ENCODE measurements at regions not wholly inside any gene's neighbourhood (a gene's known extent, or its start where the extent isn't known, plus 50 kb on each side); places are given as distances from the start of the nearest gene placed in this dataset.

DNA sequence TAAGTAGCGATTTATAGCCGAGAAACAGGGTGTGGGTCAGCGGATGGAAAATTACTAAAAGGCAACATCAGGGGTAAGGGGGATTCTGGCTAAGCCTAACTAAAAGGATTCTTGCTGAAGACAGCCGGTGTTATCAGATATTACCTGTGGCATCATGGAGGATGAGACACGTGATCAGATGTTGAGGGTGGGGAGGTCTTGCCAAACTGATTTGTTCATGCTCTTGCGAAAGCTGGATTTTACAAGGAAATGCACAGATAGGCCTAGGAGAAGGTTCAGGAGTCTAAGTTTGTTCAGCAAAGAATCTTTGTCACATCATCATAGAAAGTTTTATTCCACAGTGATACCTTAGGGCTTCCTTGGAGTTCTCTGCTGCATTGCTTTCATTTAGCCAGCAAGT, 396.8 kb upstream of the TBL1XR1 start:
- no peak for DNase-seq (ENCODE audit: low read depth)
- TF ChIP-seq, protein P1, sequence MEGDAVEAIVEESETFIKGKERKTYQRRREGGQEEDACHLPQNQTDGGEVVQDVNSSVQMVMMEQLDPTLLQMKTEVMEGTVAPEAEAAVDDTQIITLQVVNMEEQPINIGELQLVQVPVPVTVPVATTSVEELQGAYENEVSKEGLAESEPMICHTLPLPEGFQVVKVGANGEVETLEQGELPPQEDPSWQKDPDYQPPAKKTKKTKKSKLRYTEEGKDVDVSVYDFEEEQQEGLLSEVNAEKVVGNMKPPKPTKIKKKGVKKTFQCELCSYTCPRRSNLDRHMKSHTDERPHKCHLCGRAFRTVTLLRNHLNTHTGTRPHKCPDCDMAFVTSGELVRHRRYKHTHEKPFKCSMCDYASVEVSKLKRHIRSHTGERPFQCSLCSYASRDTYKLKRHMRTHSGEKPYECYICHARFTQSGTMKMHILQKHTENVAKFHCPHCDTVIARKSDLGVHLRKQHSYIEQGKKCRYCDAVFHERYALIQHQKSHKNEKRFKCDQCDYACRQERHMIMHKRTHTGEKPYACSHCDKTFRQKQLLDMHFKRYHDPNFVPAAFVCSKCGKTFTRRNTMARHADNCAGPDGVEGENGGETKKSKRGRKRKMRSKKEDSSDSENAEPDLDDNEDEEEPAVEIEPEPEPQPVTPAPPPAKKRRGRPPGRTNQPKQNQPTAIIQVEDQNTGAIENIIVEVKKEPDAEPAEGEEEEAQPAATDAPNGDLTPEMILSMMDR (IDR thresholded peaks at IDR 0.05; ENCODE audit: low read length, missing control alignments), result no peak
- no peak overlapping the region for H3K4me3 ChIP-seq (replicated peaks; ENCODE audit: low read depth, low read length)

GRCh38 chr3:177595530-177596188, 398.4 kb upstream of the TBL1XR1 start:
- TF ChIP-seq, protein P1 (IDR thresholded peaks at IDR 0.05; ENCODE audit: low read length, missing control alignments), result no peak
- H3K4me3 ChIP-seq (replicated peaks; ENCODE audit: low read depth, low read length), result no peak overlapping the region
- no peak for DNase-seq (ENCODE audit: low read depth)

- no peak overlapping the region for H3K4me3 ChIP-seq (replicated peaks; ENCODE audit: low read depth, low read length)
- TF ChIP-seq, protein P1 (IDR thresholded peaks at IDR 0.05; ENCODE audit: low read length, missing control alignments), result no peak
- no peak for DNase-seq (ENCODE audit: low read depth)
Observed at GRCh38 chr3:177596248-177596815, 399.1 kb upstream of the TBL1XR1 start.

DNA sequence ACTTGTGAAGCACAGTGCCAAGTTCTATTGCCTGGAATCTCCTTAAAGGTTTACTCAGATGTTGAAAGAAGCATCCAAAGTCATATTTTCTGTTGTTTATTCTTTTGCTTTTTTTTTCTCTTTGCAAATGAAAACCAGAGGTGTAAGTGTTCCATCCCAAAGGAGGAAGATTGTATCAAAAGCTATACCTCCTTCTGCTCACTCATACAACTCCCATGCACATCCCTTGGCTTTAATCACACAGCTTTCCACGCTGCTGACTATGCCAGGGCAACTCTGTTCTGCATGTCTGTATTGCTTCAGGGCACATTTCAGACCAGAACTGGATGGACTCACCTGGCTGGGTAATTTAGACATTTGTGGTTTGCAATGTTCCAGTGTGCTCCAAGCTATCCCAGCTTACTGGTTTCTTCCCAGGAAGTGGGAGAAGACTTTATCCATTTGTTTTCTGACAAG, 399.6 kb upstream of the TBL1XR1 start:
- no peak overlapping the region for H3K4me3 ChIP-seq (replicated peaks; ENCODE audit: low read depth, low read length)
- TF ChIP-seq, protein P1 (IDR thresholded peaks at IDR 0.05; ENCODE audit: low read length, missing control alignments), result no peak
- no peak for DNase-seq (ENCODE audit: low read depth)

DNA sequence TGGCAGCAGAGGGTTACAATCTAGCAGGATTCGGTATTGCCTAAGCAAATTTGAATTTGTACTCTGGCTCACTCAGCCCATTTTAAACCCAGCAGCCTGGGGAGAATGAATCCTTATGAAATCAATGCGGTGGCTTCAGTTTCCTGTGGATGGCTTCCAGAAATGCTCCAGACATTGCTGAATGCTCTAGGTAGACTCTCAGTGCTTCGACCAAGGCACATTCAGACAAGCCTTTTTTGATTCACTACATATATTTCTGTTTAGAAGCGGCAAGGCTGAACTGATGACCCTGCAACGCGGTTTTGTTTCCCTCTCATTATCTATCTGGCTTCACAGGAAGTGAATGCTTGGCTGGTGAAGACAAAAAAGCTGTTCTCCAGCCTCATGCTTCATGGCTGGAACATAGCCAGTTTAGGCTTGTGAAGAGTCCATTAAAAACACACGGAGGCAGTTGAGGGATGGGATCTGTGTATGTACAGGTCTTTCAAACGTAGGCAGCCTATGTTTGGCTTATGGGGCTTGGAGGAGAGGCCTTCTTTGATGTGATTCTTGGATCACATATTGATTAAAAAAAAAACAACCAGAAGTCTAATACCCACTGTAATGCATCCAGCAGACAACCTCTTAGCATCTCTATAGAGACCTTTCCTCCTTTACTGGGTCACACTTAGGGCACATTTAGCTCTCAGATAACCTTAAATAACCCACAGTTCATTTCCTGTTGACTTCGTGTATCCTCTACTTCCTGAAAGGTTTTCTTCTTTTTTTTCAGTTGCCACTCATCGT, 400.2 kb upstream of the TBL1XR1 start:
- TF ChIP-seq, protein P1 (IDR thresholded peaks at IDR 0.05; ENCODE audit: low read length, missing control alignments), result no peak
- H3K4me3 ChIP-seq (replicated peaks; ENCODE audit: low read depth, low read length), result no peak overlapping the region
- DNase-seq (ENCODE audit: low read depth), result peak; percentile 93

- TF ChIP-seq, protein P1 (IDR thresholded peaks at IDR 0.05; ENCODE audit: low read length, missing control alignments), result no peak
- DNase-seq (ENCODE audit: low read depth), result no peak
- H3K4me3 ChIP-seq (replicated peaks; ENCODE audit: low read depth, low read length), result no peak overlapping the region
Observed at GRCh38 chr3:177598097-177598833, 401.0 kb upstream of the TBL1XR1 start.

Measured in fibroblast of pulmonary artery (primary cell).